Coronary artery (tissue), 2 donors: ENCODE measurements at regions not wholly inside any gene's neighbourhood (a gene's known extent, or its start where the extent isn't known, plus 50 kb on each side); places are given as distances from the start of the nearest gene placed in this dataset.

Source experiments
- DNase-seq: peaks from one replicate; pipeline ENCODE4 v3.0.0-alpha.2; 2017; ENCODE audit warnings: low spot score
- H3K27ac ChIP-seq, 2 donors: fragments of 200-600 bp; sonication (generic); one replicate each; pipeline ENCODE4 v1.5.1; 2016 to 2019
- H3K4me3 ChIP-seq: fragments of 200-600 bp; sonication (generic); 2 replicates; pipeline ENCODE4 v1.5.1; 2016; ENCODE audit warnings: mild to moderate bottlenecking, moderate library complexity
- TF ChIP-seq, protein P1 (sequence below): fragments of 200-600 bp; sonication (generic); IDR thresholded peaks from one replicate; pipeline ENCODE4 v1.5.1; 2019; ENCODE audit warnings: antibody characterized with exemption

DNA sequence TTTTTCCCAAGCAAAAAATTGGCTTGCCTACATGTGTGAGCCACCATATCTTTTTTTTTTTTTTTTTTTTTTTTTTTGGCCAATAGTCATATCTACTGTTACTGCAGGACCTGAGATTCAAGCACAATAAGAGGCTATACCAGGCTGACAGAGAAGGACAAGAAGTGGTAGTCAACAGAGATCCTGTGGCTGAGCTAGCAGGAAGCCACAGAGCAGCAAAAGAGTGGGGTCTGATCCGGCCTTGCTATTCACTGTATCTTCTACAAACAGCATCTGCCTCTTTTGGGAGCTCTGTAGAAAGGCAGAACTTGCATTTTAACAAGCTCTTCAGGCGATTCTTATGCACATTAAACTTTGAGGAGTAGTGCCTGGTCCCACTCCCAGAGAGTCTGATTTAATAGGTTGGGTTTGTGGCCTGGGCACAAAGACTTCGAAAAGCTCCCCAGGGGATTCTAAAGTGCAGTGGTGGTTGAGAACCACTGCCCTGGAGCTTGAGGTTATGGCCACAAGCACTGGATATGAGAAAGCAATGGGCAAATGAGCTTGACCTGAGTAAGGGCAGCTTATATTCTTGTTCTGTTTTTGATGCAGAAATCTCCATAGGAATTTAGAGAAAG lies 162.8 kb downstream of the PIK3R1 start:
- DNase-seq = no peak
- Histone ChIP-seq H3K27ac (no peak overlapping the region), H3K4me3 (no peak overlapping the region)
- TF ChIP-seq, protein P1, sequence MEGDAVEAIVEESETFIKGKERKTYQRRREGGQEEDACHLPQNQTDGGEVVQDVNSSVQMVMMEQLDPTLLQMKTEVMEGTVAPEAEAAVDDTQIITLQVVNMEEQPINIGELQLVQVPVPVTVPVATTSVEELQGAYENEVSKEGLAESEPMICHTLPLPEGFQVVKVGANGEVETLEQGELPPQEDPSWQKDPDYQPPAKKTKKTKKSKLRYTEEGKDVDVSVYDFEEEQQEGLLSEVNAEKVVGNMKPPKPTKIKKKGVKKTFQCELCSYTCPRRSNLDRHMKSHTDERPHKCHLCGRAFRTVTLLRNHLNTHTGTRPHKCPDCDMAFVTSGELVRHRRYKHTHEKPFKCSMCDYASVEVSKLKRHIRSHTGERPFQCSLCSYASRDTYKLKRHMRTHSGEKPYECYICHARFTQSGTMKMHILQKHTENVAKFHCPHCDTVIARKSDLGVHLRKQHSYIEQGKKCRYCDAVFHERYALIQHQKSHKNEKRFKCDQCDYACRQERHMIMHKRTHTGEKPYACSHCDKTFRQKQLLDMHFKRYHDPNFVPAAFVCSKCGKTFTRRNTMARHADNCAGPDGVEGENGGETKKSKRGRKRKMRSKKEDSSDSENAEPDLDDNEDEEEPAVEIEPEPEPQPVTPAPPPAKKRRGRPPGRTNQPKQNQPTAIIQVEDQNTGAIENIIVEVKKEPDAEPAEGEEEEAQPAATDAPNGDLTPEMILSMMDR = no peak

DNA sequence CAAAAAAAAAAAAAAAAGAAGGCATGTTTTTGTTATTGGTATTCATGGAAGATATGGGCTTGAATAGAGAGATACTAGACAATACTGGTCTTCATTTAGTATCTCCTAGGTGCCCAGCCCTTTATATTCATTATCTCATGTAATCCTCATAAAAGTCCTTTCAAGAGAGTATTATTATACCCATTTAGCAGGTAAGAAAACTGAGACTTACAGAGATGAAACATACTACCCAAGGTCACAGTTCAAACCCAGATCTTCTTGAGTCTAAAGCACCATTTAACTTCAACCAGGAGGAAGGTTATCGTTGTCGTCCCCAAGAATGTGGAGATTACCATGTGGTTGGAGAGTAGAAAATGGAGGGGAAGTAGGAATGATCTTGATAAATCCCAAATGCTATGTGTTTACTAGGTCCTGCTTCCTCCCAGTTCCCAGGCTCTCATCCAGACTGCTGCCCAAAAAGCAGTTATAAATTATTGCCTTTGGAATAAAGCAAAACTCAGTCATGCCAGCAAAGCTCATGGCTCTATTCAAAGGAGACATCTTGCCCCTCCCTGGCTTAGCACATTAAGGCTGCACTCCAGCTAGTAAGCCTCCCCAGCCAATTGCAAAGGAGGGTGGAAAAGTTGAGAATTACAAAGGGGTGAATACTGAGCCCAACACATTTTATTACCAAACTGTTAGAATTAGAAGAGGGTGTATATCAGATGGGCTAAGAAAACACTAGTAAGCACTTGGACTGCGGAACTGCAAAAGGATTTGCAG lies 163.9 kb downstream of the PIK3R1 start:
- TF ChIP-seq, protein P1 = no peak
- H3K4me3 ChIP-seq = no peak overlapping the region
- peak overlapping the region in 1 of 2 donors; percentile 31 for H3K27ac ChIP-seq
- no peak for DNase-seq

DNA sequence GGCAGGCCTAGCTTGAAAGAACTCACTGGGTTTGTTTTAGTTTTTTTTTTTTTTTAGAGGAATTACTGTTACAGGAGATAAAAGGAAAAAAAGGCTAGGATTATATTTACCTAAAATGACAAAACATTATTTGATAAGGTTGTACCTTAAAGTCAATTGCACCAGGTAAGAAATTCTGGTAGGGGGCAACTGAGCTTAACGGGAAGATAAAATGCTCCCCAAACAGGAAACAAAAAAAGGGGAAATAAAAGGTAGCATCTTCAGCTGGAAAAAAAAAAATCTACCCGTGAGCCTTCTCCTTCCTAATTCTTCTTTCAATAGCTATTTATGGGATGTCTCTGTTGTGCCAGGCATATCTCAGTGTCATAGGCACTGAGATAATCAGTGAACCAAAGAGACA lies 164.5 kb downstream of the PIK3R1 start:
- TF ChIP-seq, protein P1 = no peak
- no peak overlapping the region for H3K27ac ChIP-seq
- H3K4me3 ChIP-seq = no peak overlapping the region
- no peak for DNase-seq

DNA sequence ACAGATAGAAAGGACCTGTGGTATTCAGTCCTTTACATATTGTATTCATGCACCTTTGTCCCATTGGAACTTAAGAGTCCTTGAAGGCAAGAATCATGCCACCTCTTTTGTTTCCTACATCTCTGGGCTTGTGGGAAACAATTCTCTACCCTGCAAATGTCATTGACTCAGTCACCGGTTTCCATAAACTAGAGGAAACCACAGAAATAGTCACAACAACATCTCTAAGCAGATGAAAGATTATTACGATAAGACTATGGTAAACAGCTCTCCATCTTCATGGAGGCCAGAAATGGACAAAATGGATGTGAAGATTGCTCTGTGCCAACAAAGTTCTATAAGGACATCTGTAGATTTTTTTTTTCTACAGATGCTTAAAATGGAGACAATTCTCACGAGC lies 165.5 kb downstream of the PIK3R1 start:
- no peak for DNase-seq
- TF ChIP-seq, protein P1 = no peak
- Histone ChIP-seq H3K27ac (no peak overlapping the region), H3K4me3 (no peak overlapping the region)

DNA sequence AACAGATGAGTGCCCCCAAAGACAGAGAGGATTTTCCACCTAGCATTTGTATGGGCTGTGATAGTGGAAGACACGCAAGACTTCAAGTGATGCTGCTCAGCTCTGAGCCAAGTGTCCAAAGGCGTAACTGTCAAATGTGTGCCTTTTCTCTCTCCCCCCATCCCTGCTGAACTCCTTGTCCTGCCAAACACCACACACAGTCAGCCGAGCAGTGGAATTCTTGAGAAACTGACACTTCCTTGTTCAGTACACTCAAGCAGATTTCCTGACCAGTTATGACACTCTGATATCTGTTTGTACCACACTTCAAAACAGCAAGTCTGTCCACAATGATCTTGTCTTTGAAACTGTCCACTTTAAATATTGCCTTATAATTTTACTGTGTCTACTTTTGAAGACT lies 166.4 kb downstream of the PIK3R1 start:
- peak overlapping the region; percentile 27 to 31 for H3K27ac ChIP-seq

DNA sequence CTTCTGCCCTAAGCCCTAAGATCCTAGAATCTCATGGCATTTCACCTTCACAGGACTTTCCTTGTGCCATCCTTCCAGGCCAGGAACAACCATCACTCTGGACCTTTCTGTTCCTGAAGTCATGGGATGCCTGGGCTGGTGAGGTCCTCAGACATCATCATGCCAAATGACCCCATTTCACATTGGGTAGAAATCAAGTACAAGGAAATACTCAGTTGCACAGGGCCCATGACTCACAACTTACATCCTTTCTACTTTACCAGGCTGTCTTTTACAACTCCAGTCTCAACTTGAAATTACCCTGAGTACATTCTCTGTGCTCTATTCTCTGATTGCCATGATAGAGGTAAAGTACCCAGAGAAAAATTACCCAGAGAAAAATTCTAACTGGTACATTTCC lies 167.1 kb downstream of the PIK3R1 start:
- Histone ChIP-seq H3K27ac (peak overlapping the region in 1 of 2 donors; percentile 21), H3K4me3 (no peak overlapping the region)
- DNase-seq = no peak
- TF ChIP-seq, protein P1 = no peak

More for the DNA sequence above, 166.4 kb downstream of the PIK3R1 start:
- no peak overlapping the region for H3K4me3 ChIP-seq
- DNase-seq = no peak
- TF ChIP-seq, protein P1 = no peak

DNA sequence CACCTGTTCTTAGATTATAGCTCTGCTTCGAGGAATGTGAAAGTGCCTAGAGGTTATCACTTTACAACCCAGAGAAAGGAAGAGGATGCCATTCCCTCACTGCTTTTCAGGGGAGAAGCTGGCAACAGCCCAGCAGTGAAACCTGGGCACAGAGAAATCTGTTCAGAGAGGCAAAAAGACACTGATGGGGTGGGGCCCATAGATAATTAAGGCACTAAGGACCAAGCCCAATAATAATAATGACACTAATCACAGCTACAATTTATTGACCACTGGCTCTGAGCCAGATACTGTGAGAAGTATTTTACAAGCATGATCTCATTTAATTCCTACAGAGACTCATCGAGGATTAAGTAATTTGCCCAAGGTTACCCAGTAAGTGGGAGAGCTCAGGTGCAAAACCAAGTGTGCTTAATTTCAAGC lies 168.3 kb downstream of the PIK3R1 start:
- no peak overlapping the region for H3K27ac ChIP-seq
- H3K4me3 ChIP-seq = no peak overlapping the region
- DNase-seq = no peak
- TF ChIP-seq, protein P1 = no peak
